Fibroblast of skin of back (primary cell): ENCODE measurements at regions not wholly inside any gene's neighbourhood (a gene's known extent, or its start where the extent isn't known, plus 50 kb on each side); places are given as distances from the start of the nearest gene placed in this dataset.

ENCODE experiments used
- DNase-seq: peaks from one replicate; pipeline ENCODE4 v3.0.0-alpha.2; 2013

- peak; percentile 32 for DNase-seq
Observed at GRCh38 chr12:124410354-124411175, 115.7 kb downstream of the RFLNA start.

DNA sequence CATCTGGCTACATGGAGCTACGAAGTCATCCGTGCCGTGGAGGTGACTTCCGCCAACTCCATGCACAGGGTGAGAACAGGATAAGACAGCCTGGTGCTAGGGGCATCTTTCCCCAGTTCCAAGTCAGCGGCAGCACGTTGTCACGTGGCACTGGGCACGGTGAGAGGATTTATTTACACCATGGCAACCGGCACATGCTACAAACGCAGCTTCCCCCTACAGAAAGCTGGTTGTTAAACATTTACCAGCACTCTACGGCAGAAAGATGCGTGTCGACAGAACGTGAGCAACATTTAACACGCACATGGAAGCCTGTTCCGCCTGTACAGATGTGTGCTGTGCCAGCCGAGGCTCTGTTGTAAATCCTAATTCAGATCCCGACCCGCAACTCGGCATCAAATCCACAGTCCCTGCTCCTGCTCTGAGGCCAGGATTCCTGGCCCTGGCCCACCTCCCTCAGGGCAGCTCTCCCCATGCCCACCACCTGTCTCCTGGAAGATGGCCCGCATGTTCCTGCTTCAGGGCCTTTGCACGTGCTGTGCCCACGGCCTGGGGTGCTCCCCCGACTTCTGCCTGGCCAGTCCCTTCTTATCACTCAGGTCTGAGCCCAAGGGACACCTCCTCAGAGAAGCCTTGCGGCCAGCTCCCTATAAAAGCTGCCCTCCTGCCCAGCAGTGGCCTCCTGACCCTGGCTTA, 114.1 kb downstream of the RFLNA start:
- no peak for DNase-seq

DNA sequence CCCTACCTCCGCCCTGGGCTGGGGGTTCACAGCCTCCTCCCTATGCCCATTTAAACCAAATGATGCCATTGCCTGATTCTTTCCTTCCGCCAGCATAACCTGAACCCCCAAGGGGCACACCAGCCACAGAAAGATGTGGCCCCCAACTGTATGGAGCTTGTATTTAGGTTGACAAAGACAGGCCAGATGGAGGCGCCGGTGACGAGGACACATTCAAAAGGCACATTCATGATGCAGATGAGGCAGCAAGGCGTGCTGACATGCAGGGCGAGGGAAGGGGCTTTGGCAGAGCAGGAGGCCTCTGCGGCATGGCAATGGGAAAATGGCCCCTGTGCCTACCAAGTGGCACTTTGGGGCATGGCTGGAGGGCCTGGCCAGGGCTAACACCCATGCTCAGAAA, 112.2 kb downstream of the RFLNA start:
- DNase-seq = no peak

DNA sequence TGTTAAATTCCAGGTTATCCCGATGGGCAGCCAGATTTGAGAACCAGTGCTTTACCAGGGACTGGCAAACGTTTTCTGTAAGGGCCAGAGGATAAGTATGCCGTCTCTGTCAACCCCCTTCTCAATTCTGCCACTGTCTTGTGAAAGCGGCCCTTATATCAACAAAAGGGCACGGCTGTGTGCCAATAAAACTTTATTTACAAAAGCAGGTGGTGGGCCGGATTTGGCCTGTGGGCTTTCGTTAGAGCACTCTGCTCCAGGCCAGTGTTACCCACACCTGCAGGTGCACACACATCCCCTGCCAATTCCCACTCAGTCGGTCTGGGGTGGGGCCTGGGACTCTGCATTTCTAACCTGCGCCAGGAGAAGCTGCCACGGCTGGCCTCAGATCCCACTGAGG, 111.2 kb downstream of the RFLNA start:
- no peak for DNase-seq

- no peak for DNase-seq
Observed at GRCh38 chr12:124405592-124405991, 110.7 kb downstream of the RFLNA start.

GRCh38 chr12:124405151-124405550, 110.3 kb downstream of the RFLNA start:
- no peak for DNase-seq

- no peak for DNase-seq
Observed at GRCh38 chr12:124404162-124404784, 109.4 kb downstream of the RFLNA start.

DNA sequence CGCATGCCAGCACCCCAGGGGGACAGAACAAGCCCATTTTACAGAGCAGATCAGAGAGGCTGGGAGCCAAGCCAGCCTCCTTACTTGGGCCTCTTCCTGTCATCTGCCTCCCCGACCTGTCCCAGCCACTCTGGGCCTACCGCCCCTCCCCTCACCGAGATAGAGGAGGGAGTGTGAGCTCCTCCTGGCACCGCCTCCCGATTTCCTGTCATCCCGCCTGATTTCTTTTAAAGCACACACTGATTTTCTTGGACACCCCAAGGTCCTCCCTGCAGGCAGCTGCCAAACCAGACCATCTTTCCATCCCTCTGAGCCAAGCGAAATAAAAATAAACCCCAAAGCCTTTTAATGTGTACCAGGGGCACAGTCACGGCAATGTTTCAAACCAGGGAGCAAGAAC, 108.4 kb downstream of the RFLNA start:
- no peak for DNase-seq

DNA sequence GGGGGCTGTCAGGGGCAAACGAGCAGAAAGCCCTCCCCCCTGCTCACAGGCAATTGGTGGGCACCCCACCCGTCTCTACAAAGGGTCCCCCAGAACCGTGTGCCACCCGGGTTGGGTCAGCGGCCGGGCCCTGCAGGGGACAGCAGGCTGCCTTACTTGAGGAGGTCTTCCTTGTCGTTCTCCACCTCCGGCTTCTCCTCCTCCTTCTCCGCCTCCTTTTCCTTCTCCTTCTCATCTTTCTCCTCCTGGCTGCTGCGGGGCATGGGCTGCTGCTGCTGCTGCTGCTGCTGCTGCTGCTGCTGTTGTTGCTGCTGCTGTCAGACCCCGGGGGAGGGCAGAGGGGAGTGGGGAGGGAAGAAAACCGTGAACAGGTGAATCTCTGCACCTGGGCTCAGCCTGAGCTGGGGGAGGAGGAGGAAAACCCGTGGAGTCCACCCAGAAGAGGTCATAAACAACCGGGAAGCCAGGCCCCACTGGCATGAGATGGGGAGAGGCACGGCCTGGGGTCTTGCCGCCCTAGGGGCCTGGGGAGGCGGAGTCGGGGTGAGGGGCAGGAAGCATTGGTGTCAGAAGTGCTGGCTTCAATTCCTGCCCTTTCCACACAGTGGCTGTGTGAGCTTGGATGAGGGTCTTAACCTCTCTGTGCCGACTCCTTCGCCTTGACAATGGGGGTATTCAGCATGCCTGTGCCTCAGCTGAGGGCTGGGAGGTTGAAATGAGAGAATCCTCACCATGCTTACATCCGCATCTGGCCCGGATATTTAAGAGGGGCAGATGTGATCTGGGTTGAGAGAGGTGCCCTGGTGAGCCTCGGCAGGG, 107.6 kb downstream of the RFLNA start:
- no peak for DNase-seq

GRCh38 chr12:124401704-124402221, 106.9 kb downstream of the RFLNA start:
- no peak for DNase-seq

DNA sequence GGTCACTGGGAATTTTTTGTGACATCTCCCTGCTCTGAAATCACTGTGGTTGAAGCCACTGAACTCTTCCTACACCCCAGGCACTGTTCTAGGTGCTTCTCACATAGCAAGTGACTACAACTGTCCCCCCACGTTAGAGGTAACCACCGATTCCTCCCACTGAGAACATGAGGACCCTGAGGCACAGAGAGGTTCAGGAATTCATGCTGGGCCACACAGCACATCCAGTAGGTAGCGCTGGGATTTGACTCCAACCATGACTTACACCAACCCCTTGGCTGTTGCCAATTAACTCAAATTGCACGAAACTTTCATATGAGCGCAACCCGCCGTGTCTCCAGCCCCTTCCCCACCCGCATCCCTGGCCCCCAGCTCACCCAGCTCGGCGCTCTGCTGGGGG, 105.2 kb downstream of the RFLNA start:
- DNase-seq = no peak

DNA sequence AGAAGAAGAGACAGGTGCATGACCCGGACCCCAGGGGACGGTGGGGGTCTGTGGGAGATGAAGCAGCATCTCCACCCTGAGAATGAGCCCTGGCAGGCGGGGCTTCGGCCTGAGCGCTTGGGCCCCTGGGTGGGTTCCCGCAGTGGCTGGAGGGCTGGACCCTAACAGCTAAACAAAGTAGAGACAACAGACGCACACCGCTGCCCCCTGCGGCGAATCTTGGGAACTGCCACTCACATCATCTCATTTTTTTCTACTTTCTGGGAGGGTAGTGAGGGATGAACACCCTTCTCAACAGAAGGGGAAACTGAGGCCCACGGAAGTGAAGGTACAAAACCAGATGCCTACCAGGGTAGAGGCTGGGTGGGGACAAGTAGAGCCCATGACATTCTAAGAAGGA, 104.7 kb downstream of the RFLNA start:
- no peak for DNase-seq

- no peak for DNase-seq
Observed at GRCh38 chr12:124398578-124399227, 103.8 kb downstream of the RFLNA start.

DNA sequence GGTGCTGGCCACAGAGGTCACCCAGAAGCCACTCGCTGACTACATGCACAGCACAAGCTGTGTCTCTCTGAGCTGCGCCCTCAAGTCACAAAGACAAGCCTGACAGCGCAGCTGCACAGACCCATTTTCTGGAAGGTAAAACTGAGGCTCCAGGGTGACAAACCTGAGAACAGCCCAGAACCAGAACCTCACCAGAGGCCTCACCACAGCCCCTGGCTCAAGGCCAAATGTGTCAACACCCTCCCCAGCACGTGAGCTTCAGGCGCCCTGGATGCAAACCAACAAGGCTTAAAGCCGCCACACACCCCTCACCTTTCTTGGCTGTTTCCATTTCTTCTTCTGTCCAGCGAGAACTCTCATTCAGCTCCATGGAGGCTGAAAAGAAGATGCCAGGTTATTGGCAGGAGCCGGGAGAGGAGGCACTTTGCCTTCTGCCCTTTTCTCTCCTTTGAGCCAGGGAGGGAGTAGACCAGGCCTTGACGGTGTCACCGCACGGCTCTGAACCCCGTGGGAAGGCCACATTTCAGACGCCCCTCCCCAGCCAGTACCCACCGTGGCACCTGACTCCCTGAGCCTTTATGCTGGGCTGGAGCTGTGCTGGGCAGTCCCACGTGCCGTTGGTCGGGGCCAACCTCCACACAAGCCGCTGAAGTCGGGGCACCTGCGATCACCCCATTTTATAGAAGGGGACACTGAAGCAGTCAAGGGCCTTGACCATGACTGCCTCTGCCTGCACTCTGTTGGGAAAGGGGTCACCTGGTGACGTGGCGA, 103.1 kb downstream of the RFLNA start:
- no peak for DNase-seq

DNA sequence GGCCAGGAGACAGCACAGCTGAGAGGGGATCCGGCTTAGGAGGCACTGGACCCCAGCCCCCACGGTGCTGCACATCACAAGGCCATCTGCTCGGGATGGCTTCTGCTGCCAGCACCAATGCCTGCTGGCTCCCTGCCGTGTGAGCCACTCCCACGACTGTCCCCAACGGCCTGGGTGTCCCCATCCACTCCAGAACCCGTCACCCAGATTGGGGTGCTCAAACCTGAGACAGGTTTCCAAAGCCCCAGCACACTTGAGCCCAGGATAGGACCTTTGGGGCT, 102.4 kb downstream of the RFLNA start:
- no peak for DNase-seq

GRCh38 chr12:124396544-124397398, 101.9 kb downstream of the RFLNA start:
- DNase-seq = no peak

DNA sequence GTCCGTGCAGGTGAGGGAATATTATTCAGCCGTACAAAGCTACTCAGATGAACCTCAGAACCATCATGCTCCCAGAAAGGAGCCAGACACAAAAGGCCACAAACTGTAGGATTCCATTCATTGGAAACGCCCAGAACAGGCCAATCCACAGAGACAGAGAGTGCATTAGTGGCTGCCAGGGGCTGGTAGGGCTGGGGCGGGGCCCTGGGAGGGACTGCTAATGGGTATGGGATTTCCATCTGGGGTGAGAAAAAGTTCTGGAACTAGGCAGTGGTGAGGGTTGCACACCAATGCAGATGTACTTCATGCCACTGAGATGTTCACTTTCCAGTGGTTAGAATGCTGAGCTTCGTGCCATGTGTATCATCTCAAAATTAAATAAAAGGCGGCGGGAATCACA, 101.1 kb downstream of the RFLNA start:
- DNase-seq = peak; percentile 68

- peak; percentile 85 for DNase-seq
Observed at GRCh38 chr12:124395284-124395752, 100.4 kb downstream of the RFLNA start.

DNA sequence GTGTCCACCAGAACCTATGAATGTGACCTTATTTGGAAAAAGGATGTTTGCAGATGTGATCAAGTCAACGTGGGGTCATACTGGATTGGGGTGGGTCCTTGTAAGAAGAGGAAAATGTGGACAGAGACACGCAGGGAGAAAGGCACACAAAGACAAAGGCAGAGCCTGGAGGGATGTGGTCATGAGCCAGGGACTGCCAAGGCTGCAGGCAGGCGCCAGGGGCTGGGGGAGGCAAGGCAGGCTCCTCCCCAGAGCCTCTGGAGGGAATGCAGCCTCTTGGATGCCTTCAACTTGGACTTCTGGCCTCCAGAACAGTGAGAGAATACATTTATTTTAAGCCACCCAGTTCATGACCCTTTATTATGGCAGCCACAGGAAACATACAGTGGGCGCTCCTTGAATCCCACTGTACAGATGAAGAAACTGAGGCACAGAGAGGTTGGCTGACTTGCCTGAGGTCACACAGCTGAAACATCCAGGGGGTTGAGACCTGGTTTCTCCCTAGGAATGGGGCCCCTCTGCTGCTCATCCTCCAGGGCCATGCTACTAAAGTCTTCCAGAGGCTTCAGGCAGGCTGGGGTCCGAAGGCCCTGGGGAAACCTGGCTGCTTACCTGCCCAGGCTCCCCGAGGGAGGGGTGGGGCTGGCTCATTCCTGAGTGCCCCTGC, 99.7 kb downstream of the RFLNA start:
- DNase-seq = peak; percentile 72

GRCh38 chr12:124393831-124394230, 98.9 kb downstream of the RFLNA start:
- no peak for DNase-seq
